ENCODE measurements at regions not wholly inside any gene's neighbourhood (a gene's known extent, or its start where the extent isn't known, plus 50 kb on each side); places are given as distances from the start of the nearest gene placed in this dataset.
A peak's percentile ranks its signal among the peaks of the same experiment; 100 is the strongest.

DNA sequence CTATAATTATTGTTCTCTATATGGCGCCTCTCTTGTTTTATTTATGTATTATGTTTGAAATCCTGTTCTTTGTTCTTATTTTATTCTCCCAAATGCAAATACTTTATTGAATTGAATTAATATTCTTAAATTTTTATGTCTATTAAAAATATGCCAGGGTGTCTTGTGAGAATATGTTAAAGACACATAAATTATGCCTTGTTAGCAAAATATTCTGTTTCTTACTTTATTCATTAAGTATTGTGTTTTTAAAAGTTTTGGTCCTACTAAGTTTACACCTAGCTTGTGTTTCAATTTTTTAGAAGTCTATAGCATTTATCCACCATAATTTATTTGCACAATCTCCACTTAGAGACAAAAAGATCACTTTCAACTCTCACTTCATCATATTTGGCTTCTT lies 741.5 kb upstream of the SLC39A10 start:
- FAIRE-seq, result no peak
- 1% methylated on average over 1 of the region's 1 CpG for WGBS (ENCODE audit: low lambda C conversion rate)
- DNase-seq (ENCODE audit: low spot score), result no peak

More for the DNA sequence above, 741.5 kb upstream of the SLC39A10 start:
- ChIA-PET CTCF (ENCODE audit: low intra/inter-chr PET ratio, low total read pairs) (no interaction called here), POLR2A (no interaction called here)
- Histone ChIP-seq H3K79me2 (ENCODE audit: insufficient read depth, low read length) (no peaks in the 10 kb centered on the region), H3K9me3 (ENCODE audit: low read length) (no peaks in the 10 kb centered on the region), H3K9ac (ENCODE audit: insufficient read depth, low read depth, low read length) (no peak overlapping the region), H4K20me1 (ENCODE audit: insufficient read depth, low read length) (no peaks in the 10 kb centered on the region), H3K4me3 (replicated peaks in 1 of 3; ENCODE audit: insufficient read depth in 1 of 3, low read depth in 2 of 3, low read length in 3 of 3) (no peak overlapping the region), H3K4me2 (ENCODE audit: low read depth, low read length) (no peak overlapping the region), H3K27me3 (ENCODE audit: control insufficient read depth in 1 of 2, insufficient read depth in 2 of 2, low read length in 2 of 2) (no peaks in the 10 kb centered on the region), H3K27ac (ENCODE audit: extremely low read length, insufficient read depth, low read length) (no peak overlapping the region), H2AFZ (ENCODE audit: low read length) (no peak overlapping the region), H3K36me3 (replicated peaks in 1 of 2; ENCODE audit: control insufficient read depth in 1 of 2, insufficient read depth in 2 of 2, low read length in 2 of 2) (no peaks in the 10 kb centered on the region), H3K4me1 (ENCODE audit: insufficient read depth, low read length) (no peaks in the 10 kb centered on the region)
- TF ChIP-seq SRSF4 (IDR thresholded peaks at IDR 0.05; ENCODE audit: low read depth, low read length, poor library complexity, severe bottlenecking), result no peak
- no peak for TF ChIP-seq BORCS8-MEF2B (CRISPR knock-in tag; IDR thresholded peaks at IDR 0.05)
- TF ChIP-seq ZNF460 (CRISPR knock-in tag; IDR thresholded peaks at IDR 0.05; ENCODE audit: borderline replicate concordance), result no peak
- no peak for TF ChIP-seq ARID2 (CRISPR knock-in tag; IDR thresholded peaks at IDR 0.05; ENCODE audit: borderline replicate concordance)
- TF ChIP-seq, protein P1, sequence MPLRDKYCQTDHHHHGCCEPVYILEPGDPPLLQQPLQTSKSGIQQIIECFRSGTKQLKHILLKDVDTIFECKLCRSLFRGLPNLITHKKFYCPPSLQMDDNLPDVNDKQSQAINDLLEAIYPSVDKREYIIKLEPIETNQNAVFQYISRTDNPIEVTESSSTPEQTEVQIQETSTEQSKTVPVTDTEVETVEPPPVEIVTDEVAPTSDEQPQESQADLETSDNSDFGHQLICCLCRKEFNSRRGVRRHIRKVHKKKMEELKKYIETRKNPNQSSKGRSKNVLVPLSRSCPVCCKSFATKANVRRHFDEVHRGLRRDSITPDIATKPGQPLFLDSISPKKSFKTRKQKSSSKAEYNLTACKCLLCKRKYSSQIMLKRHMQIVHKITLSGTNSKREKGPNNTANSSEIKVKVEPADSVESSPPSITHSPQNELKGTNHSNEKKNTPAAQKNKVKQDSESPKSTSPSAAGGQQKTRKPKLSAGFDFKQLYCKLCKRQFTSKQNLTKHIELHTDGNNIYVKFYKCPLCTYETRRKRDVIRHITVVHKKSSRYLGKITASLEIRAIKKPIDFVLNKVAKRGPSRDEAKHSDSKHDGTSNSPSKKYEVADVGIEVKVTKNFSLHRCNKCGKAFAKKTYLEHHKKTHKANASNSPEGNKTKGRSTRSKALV (CRISPR knock-in tag; IDR thresholded peaks at IDR 0.05), result no peak
- TF ChIP-seq KDM6A (CRISPR knock-in tag; IDR thresholded peaks at IDR 0.05; ENCODE audit: low read depth), result no peak
- TF ChIP-seq MAFK (conservative IDR thresholded peaks at IDR 0.05 in 1 of 2, IDR thresholded peaks at IDR 0.05 in 1 of 2; ENCODE audit: low read length in 2 of 2), result peak; percentile 54 to 85
- no peak for TF ChIP-seq HDAC2 (CRISPR knock-in tag; IDR thresholded peaks at IDR 0.05)
- TF ChIP-seq MAFF (IDR thresholded peaks at IDR 0.05; ENCODE audit: low read depth, low read length), result peak; percentile 45; the same call in 1 of the 2 replicates
- TF ChIP-seq, protein P2, sequence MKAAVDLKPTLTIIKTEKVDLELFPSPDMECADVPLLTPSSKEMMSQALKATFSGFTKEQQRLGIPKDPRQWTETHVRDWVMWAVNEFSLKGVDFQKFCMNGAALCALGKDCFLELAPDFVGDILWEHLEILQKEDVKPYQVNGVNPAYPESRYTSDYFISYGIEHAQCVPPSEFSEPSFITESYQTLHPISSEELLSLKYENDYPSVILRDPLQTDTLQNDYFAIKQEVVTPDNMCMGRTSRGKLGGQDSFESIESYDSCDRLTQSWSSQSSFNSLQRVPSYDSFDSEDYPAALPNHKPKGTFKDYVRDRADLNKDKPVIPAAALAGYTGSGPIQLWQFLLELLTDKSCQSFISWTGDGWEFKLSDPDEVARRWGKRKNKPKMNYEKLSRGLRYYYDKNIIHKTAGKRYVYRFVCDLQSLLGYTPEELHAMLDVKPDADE (CRISPR knock-in tag; IDR thresholded peaks at IDR 0.05), result no peak
- no TSS peak for BruUV-seq (replicated peaks)
- intact Hi-C loops (cut with micrococcal nuclease; ENCODE audit: unreplicated experiment), result no loop called here
- in situ Hi-C loops (cut with HindIII; ENCODE audit: extremely low pct_ligation_motif_present, low pct_unique_long_range_greater_than_20kb), result no loop called here
- ATAC-seq, result no peak
